Keratinocyte (primary cell): ENCODE measurements at regions not wholly inside any gene's neighbourhood (a gene's known extent, or its start where the extent isn't known, plus 50 kb on each side); places are given as distances from the start of the nearest gene placed in this dataset.

Experiments used
- DNase-seq: peaks from one replicate; pipeline ENCODE4 v3.0.0-alpha.2; 2011; ENCODE audit warnings: low read depth, missing footprints, low spot score
- FAIRE-seq: peaks from 2 replicates; lab custom pipeline; 2011; peaks lifted over from hg19 to GRCh38; lab: Jason Lieb, UNC
- H2AFZ ChIP-seq: 2 replicates; pipeline ENCODE4 v1.6.0; 2012; ENCODE audit warnings: low read length, control low read depth, inconsistent platforms; ENCODE audit not compliant: control insufficient read depth
- H3K27ac ChIP-seq: 2 replicates; pipeline ENCODE4 v1.5.1; 2011; ENCODE audit warnings: low read length; ENCODE audit not compliant: control insufficient read depth, insufficient read depth
- H3K27me3 ChIP-seq: 3 replicates; pipeline ENCODE4 v1.6.0; 2011; ENCODE audit warnings: low read length; ENCODE audit not compliant: control insufficient read depth, insufficient read depth; ENCODE audit errors: extremely low read depth
- H3K36me3 ChIP-seq, 2 experiments: 2 replicates in 1 of 2; 3 replicates in 1 of 2; pipeline ENCODE4 v1.5.1; 2011; ENCODE audit warnings: low read length in 2 of 2, mild to moderate bottlenecking in 1 of 2; ENCODE audit not compliant: control insufficient read depth in 2 of 2, insufficient read depth in 2 of 2; ENCODE audit errors: extremely low read depth in 1 of 2
- H3K4me1 ChIP-seq: 3 replicates; pipeline ENCODE4 v1.5.1; 2011; ENCODE audit warnings: low read length; ENCODE audit not compliant: control insufficient read depth, insufficient read depth; ENCODE audit errors: extremely low read depth
- H3K4me2 ChIP-seq: 3 replicates; pipeline ENCODE4 v1.6.0; 2011; ENCODE audit warnings: low read depth, low read length; ENCODE audit not compliant: control insufficient read depth, insufficient read depth; ENCODE audit errors: extremely low read depth
- H3K4me3 ChIP-seq, 3 experiments: fragments of 200-600 bp in 1 of 3; sonication (generic) in 1 of 3; 2 replicates in 2 of 3; 3 replicates in 1 of 3; pipeline ENCODE4 v1.5.1; 2011 to 2016; ENCODE audit warnings: low read length in 3 of 3, mild to moderate bottlenecking in 3 of 3, control low read depth in 2 of 3, inconsistent platforms in 1 of 3, low read depth in 1 of 3, mixed read lengths in 1 of 3, mixed run types in 1 of 3, moderate library complexity in 1 of 3; ENCODE audit not compliant: control insufficient read depth in 2 of 3, insufficient read depth in 2 of 3; ENCODE audit errors: extremely low read depth in 1 of 3
- H3K79me2 ChIP-seq: 2 replicates; pipeline ENCODE4 v1.6.0; 2012; ENCODE audit warnings: low read length; ENCODE audit not compliant: control insufficient read depth, insufficient read depth
- H3K9ac ChIP-seq: 3 replicates; pipeline ENCODE4 v1.6.0; 2011; ENCODE audit warnings: low read length; ENCODE audit not compliant: control insufficient read depth, insufficient read depth; ENCODE audit errors: extremely low read depth
- H3K9me1 ChIP-seq: 3 replicates; pipeline ENCODE4 v1.6.0; 2011; ENCODE audit warnings: low read length; ENCODE audit not compliant: control insufficient read depth, insufficient read depth; ENCODE audit errors: extremely low read depth
- H3K9me3 ChIP-seq: 2 replicates; pipeline ENCODE4 v1.5.1; 2012; ENCODE audit warnings: low read depth, low read length; ENCODE audit not compliant: control insufficient read depth
- H4K20me1 ChIP-seq: 3 replicates; pipeline ENCODE4 v1.6.0; 2011; ENCODE audit warnings: low read length; ENCODE audit not compliant: control insufficient read depth, insufficient read depth; ENCODE audit errors: extremely low read depth
- CTCF ChIP-seq, 3 experiments: IDR thresholded peaks in 1 of 3; conservative IDR thresholded peaks in 1 of 3; optimal IDR thresholded peaks in 1 of 3; 2 replicates in 2 of 3; 3 replicates in 1 of 3; pipeline versions ENCODE3 to v1.5.1; 2011; ENCODE audit warnings: low read length in 3 of 3, mild to moderate bottlenecking in 3 of 3, moderate library complexity in 2 of 3, control low read depth in 1 of 3, inconsistent platforms in 1 of 3; ENCODE audit not compliant: insufficient read depth in 2 of 3; ENCODE audit errors: extremely low read depth in 1 of 3
- EZH2 ChIP-seq: IDR thresholded peaks from one replicate; pipeline ENCODE4 v1.6.1; 2012; ENCODE audit warnings: inconsistent platforms, mild to moderate bottlenecking, low read length, moderate library complexity
- dilution Hi-C: fragments of 300-500 bp; cut with MboI; formaldehyde crosslinking; loops from one replicate; pipeline ENCODE4 v1.7.0; 2020; ENCODE audit warnings: low sequenced_read_pairs; ENCODE audit not compliant: extremely low pct_ligation_motif_present

- Histone ChIP-seq H3K27ac (no peak overlapping the region), H3K27me3 (no peaks in the 10 kb centered on the region), H3K9ac (no peak overlapping the region), H3K4me1 (peaks cover 18% of the 10 kb centered on the region), H3K9me3 (no peaks in the 10 kb centered on the region), H3K36me3 (no peaks in the 10 kb centered on the region), H2AFZ (no peak overlapping the region), H3K4me3 (no peak overlapping the region), H3K9me1 (no peaks in the 10 kb centered on the region), H4K20me1 (no peaks in the 10 kb centered on the region), H3K4me2 (no peak overlapping the region), H3K79me2 (no peaks in the 10 kb centered on the region)
- TF ChIP-seq EZH2 (no peak), CTCF (optimal IDR thresholded peaks at IDR 0.05 in 1 of 3, IDR thresholded peaks at IDR 0.05 in 1 of 3, conservative IDR thresholded peaks at IDR 0.05 in 1 of 3; ENCODE audit: extremely low read depth in 1 of 3, insufficient read depth in 2 of 3, low read length in 3 of 3) (no peak)
- dilution Hi-C loops: no loop called here
- DNase-seq (no peak), FAIRE-seq (peak; percentile 68)
Observed at GRCh38 chr12:75738486-75738885, 227.1 kb upstream of the KRR1 start.

- Histone ChIP-seq H3K79me2 (no peaks in the 10 kb centered on the region), H3K4me1 (peaks cover 18% of the 10 kb centered on the region), H4K20me1 (no peaks in the 10 kb centered on the region), H3K9me3 (no peaks in the 10 kb centered on the region), H2AFZ (no peak overlapping the region), H3K27ac (no peak overlapping the region), H3K9me1 (no peaks in the 10 kb centered on the region), H3K36me3 (no peaks in the 10 kb centered on the region), H3K4me2 (no peak overlapping the region), H3K9ac (no peak overlapping the region), H3K4me3 (no peak overlapping the region), H3K27me3 (no peaks in the 10 kb centered on the region)
- DNase-seq (no peak), FAIRE-seq (no peak)
- dilution Hi-C loops: no loop called here
- TF ChIP-seq EZH2: no peak
- TF ChIP-seq CTCF (optimal IDR thresholded peaks at IDR 0.05 in 1 of 3, IDR thresholded peaks at IDR 0.05 in 1 of 3, conservative IDR thresholded peaks at IDR 0.05 in 1 of 3; ENCODE audit: extremely low read depth in 1 of 3, insufficient read depth in 2 of 3, low read length in 3 of 3): no peak
Observed at GRCh38 chr12:75735853-75736252, 224.4 kb upstream of the KRR1 start.
